ENCODE measurements at regions not wholly inside any gene's neighbourhood (a gene's known extent, or its start where the extent isn't known, plus 50 kb on each side); places are given as distances from the start of the nearest gene placed in this dataset.

DNA sequence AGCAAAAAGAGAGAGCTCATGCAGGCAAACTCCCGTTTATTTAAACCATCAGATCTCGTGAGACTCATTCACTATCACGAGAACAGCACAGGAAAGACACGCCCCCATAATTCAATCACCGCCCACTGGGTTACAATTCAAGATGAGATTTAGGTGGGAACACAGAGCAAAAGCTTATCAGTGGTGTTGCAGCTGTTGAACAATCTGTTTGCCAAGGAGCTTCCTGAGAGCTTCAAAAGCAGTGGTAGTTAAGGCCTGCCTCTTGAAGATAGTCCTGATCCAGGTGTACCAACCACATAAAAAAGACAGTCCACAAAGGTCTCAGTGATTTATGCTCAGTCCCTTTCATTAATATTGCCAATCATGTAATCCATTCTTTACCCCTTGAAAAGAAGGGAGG, 269.4 kb upstream of the IRAK1BP1 start:
- TF ChIP-seq, protein P1, sequence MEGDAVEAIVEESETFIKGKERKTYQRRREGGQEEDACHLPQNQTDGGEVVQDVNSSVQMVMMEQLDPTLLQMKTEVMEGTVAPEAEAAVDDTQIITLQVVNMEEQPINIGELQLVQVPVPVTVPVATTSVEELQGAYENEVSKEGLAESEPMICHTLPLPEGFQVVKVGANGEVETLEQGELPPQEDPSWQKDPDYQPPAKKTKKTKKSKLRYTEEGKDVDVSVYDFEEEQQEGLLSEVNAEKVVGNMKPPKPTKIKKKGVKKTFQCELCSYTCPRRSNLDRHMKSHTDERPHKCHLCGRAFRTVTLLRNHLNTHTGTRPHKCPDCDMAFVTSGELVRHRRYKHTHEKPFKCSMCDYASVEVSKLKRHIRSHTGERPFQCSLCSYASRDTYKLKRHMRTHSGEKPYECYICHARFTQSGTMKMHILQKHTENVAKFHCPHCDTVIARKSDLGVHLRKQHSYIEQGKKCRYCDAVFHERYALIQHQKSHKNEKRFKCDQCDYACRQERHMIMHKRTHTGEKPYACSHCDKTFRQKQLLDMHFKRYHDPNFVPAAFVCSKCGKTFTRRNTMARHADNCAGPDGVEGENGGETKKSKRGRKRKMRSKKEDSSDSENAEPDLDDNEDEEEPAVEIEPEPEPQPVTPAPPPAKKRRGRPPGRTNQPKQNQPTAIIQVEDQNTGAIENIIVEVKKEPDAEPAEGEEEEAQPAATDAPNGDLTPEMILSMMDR (IDR thresholded peaks at IDR 0.05): no peak
- TF ChIP-seq POLR2A (IDR thresholded peaks at IDR 0.05): no peak

Measured in adrenal gland (tissue), 5 donors.